Hematopoietic multipotent progenitor cell treated with erythropoietin and hydrocortisone succinate and interleukin-3 and kit ligand, for 8 days (in vitro differentiated cells): ENCODE measurements at regions not wholly inside any gene's neighbourhood (a gene's known extent, or its start where the extent isn't known, plus 50 kb on each side); places are given as distances from the start of the nearest gene placed in this dataset.
"Not testable (repeated sequence)": the region's sequence is repeated elsewhere in the genome, so short reads cannot be mapped to it uniquely, and the experiment has no call there.

ENCODE experiments used
- DNase-seq: peaks from one replicate; pipeline ENCODE4 v3.0.0-alpha.2; 2015

GRCh38 chr9:103242025-103242424 is 246.9 kb downstream of the CYLC2 start:
- no peak for DNase-seq

- DNase-seq, result no peak
Measured at GRCh38 chr9:103242486-103242885, 247.4 kb downstream of the CYLC2 start.

GRCh38 chr9:103243553-103243952 is 248.4 kb downstream of the CYLC2 start:
- no peak for DNase-seq

GRCh38 chr9:103245369-103245768 is 250.2 kb downstream of the CYLC2 start:
- no peak for DNase-seq

- DNase-seq, result no peak
Measured at GRCh38 chr9:103261951-103262350, 266.8 kb downstream of the CYLC2 start.

- no peak for DNase-seq
Measured at GRCh38 chr9:103266064-103266463, 270.9 kb downstream of the CYLC2 start.

GRCh38 chr9:103277240-103277639 is 282.1 kb downstream of the CYLC2 start:
- no peak for DNase-seq

GRCh38 chr9:103281126-103281525 is 286.0 kb downstream of the CYLC2 start:
- no peak for DNase-seq

GRCh38 chr9:103287361-103287760 is 292.2 kb downstream of the CYLC2 start:
- DNase-seq, result no peak

GRCh38 chr9:103296189-103296588 is 301.1 kb downstream of the CYLC2 start:
- DNase-seq, result no peak

- no peak for DNase-seq
Measured at GRCh38 chr9:103301051-103301450, 305.9 kb downstream of the CYLC2 start.

- DNase-seq, result no peak
Measured at GRCh38 chr9:103304797-103305196, 309.7 kb downstream of the CYLC2 start.

- DNase-seq, result no peak
Measured at GRCh38 chr9:103319979-103320378, 324.8 kb downstream of the CYLC2 start.

GRCh38 chr9:103323699-103324098 is 328.6 kb downstream of the CYLC2 start:
- DNase-seq, result no peak

- no peak for DNase-seq
Measured at GRCh38 chr9:103335461-103335860, 340.3 kb downstream of the CYLC2 start.

GRCh38 chr9:103355000-103355399 is 359.9 kb downstream of the CYLC2 start:
- no peak for DNase-seq

GRCh38 chr9:103357980-103358379 is 362.8 kb downstream of the CYLC2 start:
- not testable (repeated sequence) for DNase-seq

- DNase-seq, result no peak
Measured at GRCh38 chr9:103361906-103362305, 366.8 kb downstream of the CYLC2 start.

- DNase-seq, result no peak
Measured at GRCh38 chr9:103362986-103363385, 367.9 kb downstream of the CYLC2 start.

- DNase-seq, result no peak
Measured at GRCh38 chr9:103364753-103365152, 369.6 kb downstream of the CYLC2 start.

- DNase-seq, result no peak
Measured at GRCh38 chr9:103371152-103371551, 376.0 kb downstream of the CYLC2 start.

- DNase-seq, result no peak
Measured at GRCh38 chr9:103372828-103373227, 377.7 kb downstream of the CYLC2 start.

GRCh38 chr9:103377667-103378066 is 382.5 kb downstream of the CYLC2 start:
- no peak for DNase-seq

- peak; percentile 39 for DNase-seq
Measured at GRCh38 chr9:103397868-103398600, 402.9 kb downstream of the CYLC2 start.

GRCh38 chr9:103399535-103399934 is 404.4 kb downstream of the CYLC2 start:
- no peak for DNase-seq
